ENCODE measurements at regions not wholly inside any gene's neighbourhood (a gene's known extent, or its start where the extent isn't known, plus 50 kb on each side); places are given as distances from the start of the nearest gene placed in this dataset.

DNA sequence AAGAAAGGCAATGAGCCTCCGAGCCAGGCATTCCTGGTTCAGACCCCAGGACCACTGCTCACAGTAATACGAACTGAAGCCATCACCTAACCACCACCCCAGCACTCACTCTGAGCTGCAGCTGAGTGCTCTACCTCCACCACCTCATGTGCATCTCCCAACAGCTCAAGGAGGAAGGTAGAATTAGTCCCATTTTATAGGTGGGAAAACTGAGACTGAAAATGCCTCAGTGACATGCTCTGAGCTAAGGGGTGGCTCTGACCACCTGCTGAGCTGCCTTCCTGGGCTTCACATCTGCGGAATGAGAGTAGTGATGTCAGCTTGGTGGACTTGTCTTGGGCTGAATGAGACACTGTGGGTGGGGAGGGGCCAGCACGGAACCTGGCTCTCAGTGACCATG is 159.7 kb upstream of the UNC5B start:
- intact Hi-C loops (cut with DNase I), result no loop called here
- no peak for DNase-seq
- Histone ChIP-seq H3K27ac (no peak overlapping the region), H3K27me3 (no peaks in the 10 kb centered on the region), H3K36me3 (no peaks in the 10 kb centered on the region), H3K4me1 (no peaks in the 10 kb centered on the region), H3K4me3 (replicated peaks in 1 of 3) (no peak overlapping the region), H3K9me3 (no peaks in the 10 kb centered on the region)
- TF ChIP-seq, protein P1, sequence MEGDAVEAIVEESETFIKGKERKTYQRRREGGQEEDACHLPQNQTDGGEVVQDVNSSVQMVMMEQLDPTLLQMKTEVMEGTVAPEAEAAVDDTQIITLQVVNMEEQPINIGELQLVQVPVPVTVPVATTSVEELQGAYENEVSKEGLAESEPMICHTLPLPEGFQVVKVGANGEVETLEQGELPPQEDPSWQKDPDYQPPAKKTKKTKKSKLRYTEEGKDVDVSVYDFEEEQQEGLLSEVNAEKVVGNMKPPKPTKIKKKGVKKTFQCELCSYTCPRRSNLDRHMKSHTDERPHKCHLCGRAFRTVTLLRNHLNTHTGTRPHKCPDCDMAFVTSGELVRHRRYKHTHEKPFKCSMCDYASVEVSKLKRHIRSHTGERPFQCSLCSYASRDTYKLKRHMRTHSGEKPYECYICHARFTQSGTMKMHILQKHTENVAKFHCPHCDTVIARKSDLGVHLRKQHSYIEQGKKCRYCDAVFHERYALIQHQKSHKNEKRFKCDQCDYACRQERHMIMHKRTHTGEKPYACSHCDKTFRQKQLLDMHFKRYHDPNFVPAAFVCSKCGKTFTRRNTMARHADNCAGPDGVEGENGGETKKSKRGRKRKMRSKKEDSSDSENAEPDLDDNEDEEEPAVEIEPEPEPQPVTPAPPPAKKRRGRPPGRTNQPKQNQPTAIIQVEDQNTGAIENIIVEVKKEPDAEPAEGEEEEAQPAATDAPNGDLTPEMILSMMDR (IDR thresholded peaks at IDR 0.05), result no peak
- TF ChIP-seq POLR2A (IDR thresholded peaks at IDR 0.05), result no peak
- 89 to 100% methylated on average over 1 to 4 of the region's 4 CpGs for WGBS, 2 donors

GRCh38 chr10:71053169-71053895 is 159.0 kb upstream of the UNC5B start:
- H3K9me3 ChIP-seq, result no peaks in the 10 kb centered on the region
- no peak overlapping the region for H3K4me3 ChIP-seq (replicated peaks in 1 of 3)
- intact Hi-C loops (cut with DNase I), result no loop called here
- H3K4me1 ChIP-seq, result no peaks in the 10 kb centered on the region
- WGBS, 2 donors, result 68 to 82% methylated on average over 8 to 10 of the region's 10 CpGs
- H3K27ac ChIP-seq, result no peak overlapping the region
- no peak for DNase-seq
- no peaks in the 10 kb centered on the region for H3K27me3 ChIP-seq
- no peak for TF ChIP-seq POLR2A (IDR thresholded peaks at IDR 0.05)
- TF ChIP-seq, protein P1 (IDR thresholded peaks at IDR 0.05), result no peak
- H3K36me3 ChIP-seq, result no peaks in the 10 kb centered on the region

- H3K4me1 ChIP-seq, result no peaks in the 10 kb centered on the region
- no peak for DNase-seq
- no peaks in the 10 kb centered on the region for H3K36me3 ChIP-seq
- no peaks in the 10 kb centered on the region for H3K27me3 ChIP-seq
- WGBS, 2 donors, result 82 to 85% methylated on average over 4 of the region's 4 CpGs
- TF ChIP-seq, protein P1 (IDR thresholded peaks at IDR 0.05), result no peak
- TF ChIP-seq POLR2A (IDR thresholded peaks at IDR 0.05), result no peak
- no peak overlapping the region for H3K4me3 ChIP-seq (replicated peaks in 1 of 3)
- no peak overlapping the region for H3K27ac ChIP-seq
- no peaks in the 10 kb centered on the region for H3K9me3 ChIP-seq
- intact Hi-C loops (cut with DNase I), result no loop called here
These were observed 154.1 kb upstream of the UNC5B start for GRCh38 chr10:71058308-71058707.

- H3K27ac ChIP-seq, result no peak overlapping the region
- no peak for TF ChIP-seq POLR2A (IDR thresholded peaks at IDR 0.05)
- TF ChIP-seq, protein P1 (IDR thresholded peaks at IDR 0.05), result no peak
- 69 to 73% methylated on average over 6 to 12 of the region's 12 CpGs for WGBS, 2 donors
These were observed 153.1 kb upstream of the UNC5B start for GRCh38 chr10:71059054-71059818.

DNA sequence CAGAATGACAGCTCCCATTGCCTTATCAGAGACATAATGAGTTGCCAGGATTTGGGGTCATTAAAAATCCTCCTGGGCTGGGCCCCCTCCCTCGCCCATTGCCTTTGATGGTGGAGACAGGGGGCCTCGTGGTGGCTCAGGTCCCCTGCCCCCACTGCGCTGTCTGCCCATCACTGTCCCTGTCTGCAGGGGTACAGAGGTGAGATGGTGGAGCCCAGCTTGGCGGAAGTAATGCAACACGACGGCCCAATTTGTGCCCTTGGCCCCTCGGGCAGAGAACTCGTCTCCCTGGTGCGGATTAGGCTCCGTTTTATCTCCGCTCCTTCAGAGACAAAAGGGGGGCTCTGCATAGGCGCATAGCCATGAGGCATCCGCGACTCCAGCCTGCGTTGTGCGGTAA is 152.4 kb upstream of the UNC5B start:
- intact Hi-C loops (cut with DNase I), result no loop called here
- no peak for TF ChIP-seq POLR2A (IDR thresholded peaks at IDR 0.05)
- TF ChIP-seq, protein P1 (IDR thresholded peaks at IDR 0.05), result no peak

More at GRCh38 chr10:71059054-71059818, 153.1 kb upstream of the UNC5B start:
- no peak for DNase-seq
- H3K27me3 ChIP-seq, result no peaks in the 10 kb centered on the region
- H3K36me3 ChIP-seq, result no peaks in the 10 kb centered on the region
- H3K4me3 ChIP-seq (replicated peaks in 1 of 3), result no peak overlapping the region
- intact Hi-C loops (cut with DNase I), result no loop called here
- H3K4me1 ChIP-seq, result no peaks in the 10 kb centered on the region
- H3K9me3 ChIP-seq, result no peaks in the 10 kb centered on the region

More for the DNA sequence above, 152.4 kb upstream of the UNC5B start:
- Histone ChIP-seq H3K36me3 (no peaks in the 10 kb centered on the region), H3K27me3 (no peaks in the 10 kb centered on the region), H3K9me3 (no peaks in the 10 kb centered on the region), H3K4me3 (replicated peaks in 1 of 3) (no peak overlapping the region), H3K4me1 (no peaks in the 10 kb centered on the region), H3K27ac (no peak overlapping the region)
- 79 to 87% methylated on average over 9 to 16 of the region's 16 CpGs for WGBS, 2 donors
- DNase-seq, result no peak

Measured in thyroid gland (tissue), 4 donors.